Anterior cingulate cortex (tissue), 58 donors: ENCODE measurements at regions not wholly inside any gene's neighbourhood (a gene's known extent, or its start where the extent isn't known, plus 50 kb on each side); places are given as distances from the start of the nearest gene placed in this dataset.

ENCODE experiments used
- DNase-seq, 58 donors: peaks; one replicate each; lab custom pipeline; 2025; lab: John Stamatoyannopoulos, UW

DNA sequence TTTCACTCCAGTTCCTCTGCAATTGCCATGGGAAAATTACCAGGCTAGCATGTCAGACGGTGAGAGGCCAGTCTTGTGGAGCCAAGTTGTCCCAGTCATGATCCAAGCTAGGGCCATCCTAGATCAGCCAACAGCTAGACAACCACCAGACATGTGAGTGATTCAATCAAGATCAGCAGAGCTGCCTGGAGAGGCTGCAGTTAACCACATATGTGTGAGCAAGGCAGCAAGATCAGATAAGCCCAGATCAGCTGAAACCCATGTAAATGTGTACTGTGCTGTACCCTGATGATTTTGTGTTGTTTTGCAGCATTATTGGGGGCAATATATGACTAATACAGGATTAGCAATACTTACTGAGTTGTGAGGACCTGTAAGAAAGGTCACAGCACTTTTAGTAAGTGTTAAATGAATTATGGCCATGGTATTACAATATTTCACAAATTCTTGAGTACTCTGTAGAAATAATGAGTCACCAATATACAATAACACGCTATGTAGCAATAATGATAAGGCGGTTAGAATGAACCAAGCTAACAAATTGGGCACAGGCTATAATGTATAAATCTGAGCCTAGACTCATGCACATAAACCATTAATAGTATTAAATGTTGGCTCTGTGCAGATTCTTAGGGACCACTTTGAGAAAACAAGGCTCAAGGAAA, 91.4 kb downstream of the SUDS3 start:
- no peak for DNase-seq

DNA sequence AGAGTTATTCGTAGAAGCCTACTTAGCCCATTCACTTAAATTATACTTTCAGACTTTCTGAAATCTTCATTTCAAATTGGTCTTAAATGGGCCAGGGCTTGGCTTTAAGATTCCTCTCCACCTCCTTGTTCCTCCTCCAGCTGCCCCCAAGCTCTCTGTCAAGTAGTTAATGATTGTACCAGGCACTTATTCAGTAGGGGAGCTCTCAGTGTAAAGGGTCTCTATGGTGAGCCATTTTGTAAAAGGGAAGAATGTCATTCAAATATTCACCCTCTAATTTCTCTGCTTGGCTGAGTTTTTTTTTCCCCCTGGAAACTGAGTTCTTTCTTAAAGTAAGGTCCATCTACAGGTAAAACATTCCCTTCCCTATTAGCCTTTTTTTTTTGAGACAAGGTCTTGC, 96.6 kb downstream of the SUDS3 start:
- no peak for DNase-seq

GRCh38 chr12:118480235-118480634, 103.9 kb downstream of the SUDS3 start:
- DNase-seq: no peak

DNA sequence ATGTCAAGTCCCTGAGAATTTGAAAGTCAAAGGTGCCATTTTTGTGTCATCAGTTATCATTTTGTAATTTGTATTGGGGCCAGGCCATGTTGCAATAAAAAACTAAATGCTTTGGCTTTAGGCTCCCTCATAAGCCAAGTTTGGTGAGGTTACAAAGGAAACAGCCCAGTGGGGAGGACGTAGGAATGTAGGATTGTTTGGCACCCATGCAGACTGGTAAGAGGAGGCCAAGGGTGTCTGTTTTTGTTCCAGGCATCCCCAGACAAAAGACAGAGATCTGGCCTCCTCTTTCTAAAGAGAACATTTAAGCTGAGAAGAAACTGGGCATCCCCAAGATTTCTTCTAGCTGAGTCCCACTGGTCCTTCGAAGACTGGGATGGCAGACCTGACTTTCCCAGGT, 111.7 kb downstream of the SUDS3 start:
- DNase-seq: no peak

DNA sequence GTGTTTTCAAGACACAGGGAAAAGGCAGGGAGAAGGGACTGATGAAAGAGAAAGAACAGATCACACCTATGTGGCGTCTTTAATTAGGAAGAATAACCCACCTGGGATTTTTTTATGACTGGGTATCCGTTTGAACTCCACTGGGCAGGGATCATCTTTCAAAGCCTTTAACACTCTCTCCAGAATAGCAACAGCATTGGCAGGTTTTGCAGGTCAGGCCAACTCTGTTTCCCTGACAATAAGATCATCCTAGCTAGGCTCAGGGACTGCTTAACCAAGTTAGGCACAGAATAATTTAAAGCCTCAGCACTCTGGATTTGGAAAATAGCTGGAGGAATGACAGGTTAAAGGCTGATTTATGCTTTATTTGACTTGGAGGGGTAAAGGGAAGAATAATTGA, 117.6 kb downstream of the SUDS3 start:
- DNase-seq: no peak

GRCh38 chr12:118494776-118495175, 118.4 kb downstream of the SUDS3 start:
- no peak for DNase-seq

- no peak for DNase-seq
These were observed 118.9 kb downstream of the SUDS3 start for GRCh38 chr12:118495296-118495695.

DNA sequence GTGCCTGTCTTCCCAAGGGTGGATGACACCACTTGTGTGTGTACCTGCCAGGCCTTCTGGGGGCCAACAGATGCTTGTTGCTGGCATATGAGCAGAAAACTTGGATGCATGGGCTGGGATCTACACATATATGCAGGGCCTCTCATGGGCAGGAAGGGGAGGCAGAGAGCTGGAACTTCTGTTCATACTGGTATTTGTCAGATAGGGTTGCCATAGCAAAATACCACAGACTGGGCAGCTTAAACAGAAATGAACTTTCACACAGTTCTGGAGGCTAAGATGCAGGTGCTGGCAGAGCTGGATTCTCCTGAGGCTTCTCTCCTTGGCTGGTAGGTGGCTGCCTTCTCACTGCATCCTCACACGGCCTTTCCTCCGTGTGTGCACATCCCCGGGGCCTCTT, 121.8 kb downstream of the SUDS3 start:
- no peak for DNase-seq

- no peak for DNase-seq
These were observed 123.9 kb downstream of the SUDS3 start for GRCh38 chr12:118500299-118500698.

GRCh38 chr12:118501489-118501888, 125.1 kb downstream of the SUDS3 start:
- DNase-seq: no peak

GRCh38 chr12:118503476-118503875, 127.1 kb downstream of the SUDS3 start:
- no peak for DNase-seq

GRCh38 chr12:118512669-118513068, 136.3 kb downstream of the SUDS3 start:
- no peak for DNase-seq

DNA sequence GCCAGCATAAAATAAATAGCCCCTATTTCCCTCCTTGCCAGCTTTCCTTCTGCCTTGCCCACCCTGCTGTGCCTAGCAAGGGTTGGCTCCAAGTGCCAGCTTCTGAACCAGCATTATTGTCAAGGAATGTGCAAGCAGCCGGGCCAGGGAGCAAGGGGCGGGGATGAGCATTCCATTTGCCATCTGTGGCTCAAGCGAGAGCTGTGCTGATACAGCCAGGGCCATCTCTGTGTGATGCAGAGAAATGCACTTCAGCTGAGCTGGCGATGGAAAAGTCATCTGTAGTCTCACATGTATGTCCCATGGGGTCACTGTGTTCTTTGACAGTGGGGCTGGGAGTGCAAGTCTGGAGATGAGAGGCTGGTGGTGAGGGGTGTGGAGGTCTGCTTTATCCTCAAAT, 137.3 kb downstream of the SUDS3 start:
- DNase-seq: no peak

DNA sequence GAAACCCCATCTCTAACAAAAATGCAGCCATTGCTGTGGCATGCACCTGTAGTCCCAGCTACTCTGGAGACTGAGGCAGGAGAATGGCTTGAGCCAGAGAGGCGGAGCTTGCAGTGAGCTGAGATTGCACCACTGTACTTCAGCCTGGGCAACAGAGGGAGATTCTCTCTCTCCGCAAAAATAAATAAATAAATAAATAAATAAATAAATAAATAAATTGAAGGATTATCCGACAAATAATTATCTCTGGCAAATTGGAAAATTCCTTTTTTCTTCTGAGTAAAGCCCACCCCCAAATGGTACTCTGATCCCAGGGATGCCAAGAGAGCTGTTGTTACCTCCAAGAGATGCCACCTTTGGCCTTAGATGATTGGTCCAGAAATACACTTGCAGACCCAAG, 137.9 kb downstream of the SUDS3 start:
- no peak for DNase-seq

DNA sequence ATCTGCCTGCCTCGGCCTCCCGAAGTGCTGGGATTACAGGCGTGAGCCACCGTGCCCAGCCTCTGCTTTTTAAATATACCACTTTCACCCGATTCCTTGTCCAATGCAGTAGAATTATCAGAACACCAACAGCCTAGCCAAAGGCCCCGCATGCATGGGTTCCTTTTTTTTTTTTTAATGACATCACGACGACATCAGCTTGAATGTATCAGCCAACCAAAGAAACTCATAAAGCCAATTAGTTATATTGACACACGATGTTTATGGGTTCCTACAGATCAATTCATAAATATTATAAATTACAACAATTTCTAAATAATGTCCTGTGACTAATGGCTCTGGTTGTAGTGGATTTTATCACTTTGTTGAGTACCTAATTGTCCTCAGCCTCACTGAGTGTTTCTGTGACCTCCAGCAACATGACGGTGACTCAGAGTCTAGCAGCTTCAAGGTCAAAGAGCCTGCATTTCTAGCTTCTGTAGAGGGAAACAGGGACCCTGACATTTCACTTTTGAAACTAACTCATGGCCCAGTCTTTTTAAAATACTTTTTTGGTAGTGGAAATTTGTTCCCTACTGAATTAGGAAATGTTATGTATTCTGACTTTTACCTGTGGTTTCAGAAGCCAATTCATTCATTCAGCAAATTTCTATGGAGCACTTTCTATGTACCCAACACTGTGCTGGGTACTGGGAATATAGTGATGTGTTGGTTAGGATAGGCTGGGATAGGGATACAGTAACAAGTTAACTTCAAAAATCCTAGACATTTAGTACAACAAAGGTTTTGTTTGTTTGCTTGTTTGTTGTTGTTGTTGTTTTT, 144.1 kb downstream of the SUDS3 start:
- DNase-seq: no peak

DNA sequence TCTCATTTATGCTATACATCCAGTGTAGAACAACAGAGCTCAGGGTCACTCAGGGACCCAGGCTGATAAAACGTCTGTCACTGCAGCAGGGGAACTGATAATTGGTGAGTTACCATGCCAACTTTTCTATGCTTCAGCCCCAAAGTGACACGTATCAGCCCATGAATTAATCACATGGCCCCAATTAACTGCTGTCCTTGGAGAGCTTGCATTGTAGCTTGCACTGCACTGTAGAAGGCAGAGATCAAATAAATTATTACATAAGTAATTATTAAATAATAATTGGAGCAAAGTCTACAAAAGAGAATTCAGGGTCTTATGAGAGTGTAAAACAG, 144.6 kb downstream of the SUDS3 start:
- DNase-seq: no peak

DNA sequence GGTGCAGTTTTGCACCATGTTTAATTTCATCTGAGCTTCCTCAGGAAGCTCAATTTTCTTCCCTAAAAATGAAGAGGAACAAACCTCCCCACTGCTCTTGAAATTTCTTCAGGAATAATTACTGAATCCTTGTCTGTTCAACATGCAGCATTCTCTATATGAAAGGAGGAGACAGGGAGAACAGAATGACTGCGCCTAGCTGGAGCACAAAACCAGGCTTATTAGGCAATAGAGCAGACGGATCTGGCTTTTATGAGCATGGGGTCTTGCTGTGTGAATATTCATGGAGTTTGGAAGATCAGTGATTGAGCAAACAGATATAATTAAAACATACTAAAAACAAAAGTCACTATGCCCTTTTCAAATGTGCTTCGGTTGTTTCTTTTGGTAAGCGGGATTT, 148.1 kb downstream of the SUDS3 start:
- no peak for DNase-seq

DNA sequence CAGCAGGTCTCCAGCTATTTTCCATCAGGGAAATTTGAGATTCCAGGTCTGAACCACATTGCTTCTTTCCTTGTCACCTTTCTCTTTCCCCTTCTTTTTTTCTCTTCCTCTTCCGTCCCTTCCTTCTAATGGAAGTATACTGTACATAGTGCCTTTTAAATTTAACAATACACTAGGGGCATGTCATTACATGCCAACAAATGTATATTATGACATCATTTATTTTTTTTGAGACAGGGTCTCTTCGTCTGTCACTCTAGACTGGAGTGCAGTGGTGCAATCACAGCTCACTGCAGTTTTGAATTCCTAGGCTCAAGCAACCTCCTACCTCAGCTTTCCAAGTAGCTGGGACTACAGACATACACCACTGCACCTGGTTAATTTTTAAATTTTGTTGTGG, 148.9 kb downstream of the SUDS3 start:
- DNase-seq: no peak

GRCh38 chr12:118526255-118527095, 150.1 kb downstream of the SUDS3 start:
- no peak for DNase-seq

- no peak for DNase-seq
These were observed 151.0 kb downstream of the SUDS3 start for GRCh38 chr12:118527310-118527709.

GRCh38 chr12:118528625-118529024, 152.3 kb downstream of the SUDS3 start:
- DNase-seq: no peak
